K562 (cell line): ENCODE measurements at regions not wholly inside any gene's neighbourhood (a gene's known extent, or its start where the extent isn't known, plus 50 kb on each side); places are given as distances from the start of the nearest gene placed in this dataset.

ENCODE experiments used
- CTCF ChIP-seq, 3 experiments: IDR thresholded peaks in 2 of 3; conservative IDR thresholded peaks in 1 of 3; 2 replicates each; pipeline ENCODE4 v1.5.1; 2011 to 2012; ENCODE audit warnings: low read length in 3 of 3, mild to moderate bottlenecking in 3 of 3, control low read depth in 2 of 3, improper control_type of control experiment in 1 of 3, inconsistent platforms in 1 of 3, low read depth in 1 of 3, mixed read lengths in 1 of 3, moderate library complexity in 1 of 3; ENCODE audit not compliant: insufficient read depth in 2 of 3
- NR2C2 ChIP-seq, 2 experiments: fragments of 200-800 bp in 1 of 2; sonication (Bioruptor generic) in 1 of 2; sonication (generic) in 1 of 2; formaldehyde crosslinking in 1 of 2; IDR thresholded peaks; 2 replicates each; pipeline versions ENCODE4 v1.6.1 to v1.8.0; 2016 to 2022; ENCODE audit warnings: mild to moderate bottlenecking in 1 of 2, missing compliant biosample characterization in 1 of 2, missing genetic modification characterization in 1 of 2, missing genetic modification reagents in 1 of 2

- TF ChIP-seq NR2C2 (CRISPR knock-in tag; IDR thresholded peaks at IDR 0.05), result no peak
- TF ChIP-seq NR2C2 (tag; IDR thresholded peaks at IDR 0.05), result no peak
- TF ChIP-seq CTCF (IDR thresholded peaks at IDR 0.05 in 2 of 3, conservative IDR thresholded peaks at IDR 0.05 in 1 of 3; ENCODE audit: insufficient read depth in 2 of 3, low read depth in 1 of 3, low read length in 3 of 3), result no peak
Observed at GRCh38 chr4:133997436-133997835, 204.2 kb downstream of the PABPC4L start.
